NCI-H2196 (cell line): ENCODE measurements at regions not wholly inside any gene's neighbourhood (a gene's known extent, or its start where the extent isn't known, plus 50 kb on each side); places are given as distances from the start of the nearest gene placed in this dataset.
A peak's percentile ranks its signal among the peaks of the same experiment; 100 is the strongest.

ENCODE experiments used
- DNase-seq: peaks from one replicate; lab custom pipeline; 2025; ENCODE audit not compliant: unreplicated experiment; lab: John Stamatoyannopoulos, UW

DNA sequence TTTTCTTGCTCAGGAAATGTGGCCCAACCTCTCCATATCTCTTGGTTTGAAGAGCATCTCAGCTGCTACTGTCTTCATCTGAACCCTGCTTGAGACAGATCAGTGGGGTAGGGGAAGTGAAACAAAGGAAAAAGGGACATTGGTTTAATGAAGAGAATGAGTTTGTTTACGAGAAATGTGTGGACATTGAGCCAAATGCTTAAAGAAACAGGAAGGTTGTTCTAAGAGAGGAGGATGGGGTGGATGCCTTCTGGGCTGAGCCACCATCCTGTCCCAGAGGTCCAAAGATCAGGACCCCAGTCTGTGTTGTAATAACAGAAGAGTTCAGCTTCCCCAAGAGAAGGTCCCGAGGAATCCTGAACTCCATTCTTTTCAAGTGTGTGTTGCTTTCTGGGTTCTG is 369.7 kb downstream of the INSC start:
- DNase-seq, result no peak

DNA sequence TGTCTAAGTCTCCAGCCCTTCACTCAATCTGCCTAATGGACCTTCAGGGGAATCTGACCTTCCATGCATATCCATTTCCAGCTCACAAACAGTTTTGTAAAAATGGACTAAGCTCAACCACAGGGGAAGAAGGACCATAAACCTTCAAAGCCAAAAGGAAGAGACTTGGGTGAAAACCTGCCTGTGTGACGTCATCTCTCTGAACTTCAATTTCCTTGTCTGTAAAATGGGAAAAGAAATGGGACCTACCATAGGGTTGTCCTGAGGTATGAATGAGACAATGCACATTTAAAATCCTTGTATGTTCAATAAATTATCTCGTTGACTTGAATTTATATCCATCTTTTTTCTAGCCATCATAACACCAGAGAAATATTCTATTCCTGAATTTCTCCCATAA is 370.7 kb downstream of the INSC start:
- no peak for DNase-seq

- no peak for DNase-seq
Observed at GRCh38 chr11:15489281-15489680, 374.6 kb downstream of the INSC start.

GRCh38 chr11:15490535-15490934 is 375.8 kb downstream of the INSC start:
- DNase-seq, result no peak

GRCh38 chr11:15493066-15493465 is 378.3 kb downstream of the INSC start:
- DNase-seq, result peak; percentile 5

GRCh38 chr11:15493921-15494620 is 379.3 kb downstream of the INSC start:
- peak; percentile 73 for DNase-seq

- no peak for DNase-seq
Observed at GRCh38 chr11:15494740-15495139, 380.0 kb downstream of the INSC start.

DNA sequence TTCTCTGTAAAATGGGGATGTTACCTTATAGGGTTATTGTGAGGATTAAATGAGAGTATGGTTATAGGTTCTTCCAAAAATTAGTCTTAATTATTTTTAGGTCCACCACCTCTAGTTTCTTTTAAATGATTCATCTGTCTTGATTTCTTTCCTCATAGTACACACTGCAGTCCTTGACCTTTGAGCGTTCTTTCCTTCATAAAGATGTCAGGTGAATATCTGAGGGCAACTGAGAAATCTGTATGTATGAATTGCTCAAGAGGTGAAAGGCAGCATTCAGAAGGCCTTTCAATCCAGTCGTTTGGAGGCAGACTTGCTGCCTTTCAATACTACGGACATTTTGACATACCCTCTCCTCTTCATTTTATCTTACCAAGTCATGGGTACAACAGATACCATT is 380.7 kb downstream of the INSC start:
- DNase-seq, result no peak

DNA sequence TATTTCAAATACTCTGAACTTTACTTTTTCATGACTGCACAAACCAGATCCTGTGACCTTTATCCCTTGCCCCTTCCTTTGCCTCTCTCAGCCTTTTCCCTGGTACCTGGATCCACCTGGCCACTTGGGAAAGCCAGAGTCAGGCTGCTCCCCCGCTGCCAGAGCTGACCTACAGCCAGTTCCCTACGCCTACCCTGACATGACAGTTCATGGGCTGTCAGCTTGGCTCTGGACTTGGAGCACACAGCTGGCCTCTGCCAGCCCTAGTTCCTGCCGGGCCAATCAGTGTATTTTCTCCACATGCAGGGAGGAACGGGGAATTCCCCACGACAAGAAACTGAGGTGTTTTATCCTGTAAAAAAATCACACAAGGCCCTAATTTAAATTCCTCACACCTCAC is 382.6 kb downstream of the INSC start:
- DNase-seq, result no peak

GRCh38 chr11:15499674-15500073 is 385.0 kb downstream of the INSC start:
- no peak for DNase-seq

DNA sequence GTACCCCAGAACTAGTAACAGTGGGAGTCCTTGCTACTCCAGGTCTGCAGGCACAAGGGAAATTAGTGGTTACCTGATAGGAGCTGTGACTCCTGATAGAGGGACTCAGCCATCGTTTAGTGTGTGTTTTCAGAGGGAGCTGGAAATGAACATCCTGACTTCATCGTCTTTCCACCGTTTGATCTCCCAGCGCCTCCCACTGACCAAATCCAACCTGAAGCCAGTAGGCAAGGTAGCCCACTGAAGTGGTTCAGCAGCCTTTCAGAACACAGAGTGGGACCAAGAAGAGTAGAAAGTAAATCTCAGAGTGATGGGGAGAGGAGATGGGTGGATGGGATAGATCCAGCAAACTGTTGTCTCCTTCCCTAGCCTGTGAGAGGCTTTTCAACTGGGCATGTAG is 385.9 kb downstream of the INSC start:
- DNase-seq, result no peak

DNA sequence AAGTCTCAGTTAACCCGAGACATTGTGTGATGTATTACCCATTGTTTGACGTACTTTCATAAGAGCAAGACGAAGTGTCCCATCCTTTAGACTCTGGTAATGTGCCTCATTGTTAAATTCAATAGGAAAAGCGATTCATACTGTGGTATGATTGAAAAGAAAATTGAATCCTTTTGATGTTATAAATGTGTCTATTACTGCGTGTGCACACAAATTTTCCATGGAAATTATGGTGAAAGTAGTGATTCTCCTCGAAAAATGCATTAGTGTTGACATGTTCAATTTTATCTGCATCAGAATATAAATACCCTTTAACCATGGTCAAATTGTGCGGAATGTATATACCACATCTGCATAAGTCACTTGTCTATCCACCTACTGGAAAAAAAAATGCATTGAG is 386.8 kb downstream of the INSC start:
- no peak for DNase-seq

DNA sequence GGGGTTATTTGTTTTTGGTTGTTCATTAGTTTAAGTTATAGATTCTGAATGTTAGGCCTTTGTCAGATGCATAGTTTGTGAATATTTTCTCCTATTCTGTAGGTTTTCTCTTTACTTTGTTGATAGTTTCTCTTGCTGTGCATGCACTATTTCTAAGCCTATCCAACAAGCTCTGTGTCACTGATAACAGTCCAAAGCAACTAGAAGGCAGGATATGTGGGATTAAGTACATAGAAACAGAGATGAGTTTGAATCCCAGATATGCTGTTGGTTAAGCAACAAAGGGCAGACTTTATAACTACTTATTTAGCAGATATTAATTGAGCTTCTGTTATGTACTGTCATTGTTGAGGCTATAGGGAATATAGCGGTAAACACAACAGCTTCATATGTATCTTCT is 390.4 kb downstream of the INSC start:
- DNase-seq, result no peak

DNA sequence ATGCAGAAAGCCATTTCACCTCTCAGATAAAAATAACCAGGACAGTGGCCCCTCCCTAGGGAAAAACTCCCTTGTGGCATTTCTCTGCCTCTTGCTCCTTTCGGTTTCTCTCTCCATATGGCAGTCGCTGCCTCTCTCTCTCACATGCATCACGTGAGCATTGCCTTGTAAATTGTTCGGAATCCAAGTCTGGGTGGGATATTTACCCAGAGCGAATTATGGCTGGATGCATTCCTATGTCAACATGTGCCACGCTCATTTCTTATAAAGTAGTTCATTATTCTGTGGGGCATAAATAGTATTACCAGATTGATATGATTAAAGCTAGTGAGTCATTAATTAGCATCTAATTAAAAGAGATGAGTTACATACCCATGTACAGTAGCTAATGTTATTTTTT is 392.9 kb downstream of the INSC start:
- DNase-seq, result no peak

GRCh38 chr11:15509082-15509481 is 394.4 kb downstream of the INSC start:
- DNase-seq, result no peak

DNA sequence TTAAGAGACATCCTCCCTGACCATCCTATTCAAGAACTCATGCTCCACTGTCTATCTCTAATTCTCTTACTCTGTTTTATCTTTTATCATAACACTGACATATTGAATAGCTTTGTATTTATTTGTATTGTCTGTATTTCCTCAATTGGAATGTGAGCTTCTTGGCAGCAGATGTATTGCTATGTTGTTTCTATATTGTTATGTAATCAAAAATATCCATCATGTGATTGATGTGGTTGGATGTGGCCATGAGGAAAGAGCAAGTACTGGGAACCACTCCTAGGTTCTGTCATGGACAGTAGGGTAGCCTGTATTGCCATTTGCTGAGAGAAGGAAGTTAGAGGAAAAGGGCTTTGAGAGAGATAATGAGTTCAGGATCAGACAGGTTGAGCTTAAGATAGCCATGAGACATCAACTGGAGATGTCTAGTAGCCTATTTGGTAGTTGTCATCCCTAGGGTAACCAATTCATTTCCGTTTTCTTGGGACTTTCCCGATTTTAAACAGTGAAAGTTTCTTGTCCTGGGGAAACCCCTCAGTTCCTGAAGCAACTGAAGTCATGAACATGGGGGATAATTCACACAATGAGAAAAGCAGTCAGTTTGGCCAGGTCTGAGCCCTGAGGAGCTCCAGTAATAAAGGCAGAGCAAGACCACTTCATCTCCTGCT is 404.5 kb downstream of the INSC start:
- no peak for DNase-seq

GRCh38 chr11:15519911-15520310 is 405.2 kb downstream of the INSC start:
- no peak for DNase-seq

DNA sequence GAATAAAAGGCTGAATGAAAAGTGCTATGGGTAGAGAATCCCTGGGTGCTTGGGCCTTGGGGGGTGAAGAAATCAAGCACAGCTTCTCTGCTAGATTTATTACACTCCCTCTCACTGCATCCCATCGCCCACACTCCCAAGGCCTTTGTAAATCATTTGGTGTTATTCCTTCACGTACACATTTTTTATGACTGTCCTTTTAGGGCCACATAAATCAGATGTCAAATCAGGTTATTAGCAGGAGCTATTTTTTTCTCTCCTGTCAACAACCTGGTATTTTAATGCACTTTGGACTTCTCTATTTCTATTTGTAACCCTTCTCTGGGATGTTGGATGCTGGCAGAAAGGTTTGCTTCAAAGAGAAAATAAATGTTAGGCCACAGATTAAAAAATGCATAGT is 408.8 kb downstream of the INSC start:
- DNase-seq, result no peak

- DNase-seq, result no peak
Observed at GRCh38 chr11:15525582-15525981, 410.9 kb downstream of the INSC start.

DNA sequence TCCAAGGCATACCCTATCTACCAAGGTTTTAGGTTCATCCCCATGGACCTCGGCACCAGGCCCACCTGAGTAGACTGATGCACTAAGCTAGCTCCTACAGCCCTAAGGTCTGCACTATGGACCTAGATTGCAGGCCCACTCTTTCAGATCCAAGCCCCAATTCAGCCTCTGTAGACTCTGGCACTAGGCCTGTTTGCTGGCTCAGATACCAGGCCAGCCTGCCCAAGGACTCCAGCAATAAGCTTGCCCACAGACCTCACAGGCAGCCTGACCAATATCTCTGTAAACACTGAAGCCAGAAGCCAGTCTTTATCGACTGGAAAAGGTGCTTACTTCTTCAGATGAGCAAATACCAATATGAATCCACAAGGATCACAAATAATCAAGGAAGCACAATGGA is 411.3 kb downstream of the INSC start:
- DNase-seq, result no peak

GRCh38 chr11:15526859-15527450 is 412.2 kb downstream of the INSC start:
- DNase-seq, result no peak

DNA sequence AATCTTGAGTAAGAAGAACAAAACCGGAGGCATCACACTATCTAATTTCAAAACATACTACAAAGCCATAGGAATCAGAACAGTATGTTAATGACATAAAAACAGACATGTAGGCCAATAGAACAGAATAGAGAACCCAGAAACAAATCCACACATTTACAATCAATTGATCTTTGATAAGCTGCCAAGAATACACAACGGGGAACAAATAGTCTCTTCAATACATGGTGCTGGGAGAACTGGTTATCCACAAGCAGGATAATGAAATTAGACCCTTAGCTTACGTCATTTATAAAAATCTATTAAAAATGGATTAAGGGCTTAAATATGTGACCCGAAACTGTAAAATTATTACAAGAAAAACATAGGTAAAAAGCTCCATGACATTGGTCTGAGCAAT is 417.7 kb downstream of the INSC start:
- DNase-seq, result no peak

- DNase-seq, result no peak
Observed at GRCh38 chr11:15534266-15534665, 419.5 kb downstream of the INSC start.
